ENCODE measurements at regions not wholly inside any gene's neighbourhood (a gene's known extent, or its start where the extent isn't known, plus 50 kb on each side); places are given as distances from the start of the nearest gene placed in this dataset.

GRCh38 chr5:117680426-117680825 is 1105.8 kb upstream of the SEMA6A start:
- TF ChIP-seq POLR2A (IDR thresholded peaks at IDR 0.05; ENCODE audit: low read depth, low read length) (no peak), POLR2AphosphoS5 (IDR thresholded peaks at IDR 0.05; ENCODE audit: low read depth, low read length) (no peak), TAF1 (IDR thresholded peaks at IDR 0.05; ENCODE audit: low read depth, low read length) (no peak), POU2F2 (IDR thresholded peaks at IDR 0.05; ENCODE audit: low read depth, low read length) (no peak), SPI1 (IDR thresholded peaks at IDR 0.05; ENCODE audit: low read depth, low read length) (no peak), PAX5 (IDR thresholded peaks at IDR 0.05; ENCODE audit: insufficient read depth, low read length, severe bottlenecking) (no peak)
